NCI-H146 treated with DMSO at 0.1 percent for 48 hours (cell line): ENCODE measurements at regions not wholly inside any gene's neighbourhood (a gene's known extent, or its start where the extent isn't known, plus 50 kb on each side); places are given as distances from the start of the nearest gene placed in this dataset.

Experiments
- DNase-seq: peaks from one replicate; lab custom pipeline; 2025; ENCODE audit not compliant: unreplicated experiment; lab: John Stamatoyannopoulos, UW

DNA sequence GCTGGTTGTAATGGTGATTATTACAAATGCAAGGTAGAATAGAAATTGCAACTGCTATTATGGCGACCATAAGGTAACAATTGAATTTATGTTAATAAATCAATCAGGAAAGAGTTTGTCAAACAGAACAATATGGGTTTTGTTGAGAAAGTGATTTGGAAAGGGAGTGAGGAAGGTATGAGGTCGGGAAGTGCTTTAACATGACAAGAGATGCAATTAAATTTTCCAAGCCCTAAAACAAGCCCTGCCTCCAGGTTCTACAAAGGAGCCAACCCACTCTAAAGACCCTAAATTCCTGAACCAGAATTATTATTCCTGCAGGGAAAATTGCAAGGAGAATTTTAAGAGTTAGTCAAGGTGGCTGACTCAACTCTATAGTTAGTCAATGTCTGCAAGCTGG is 363.7 kb downstream of the BMPER start:
- no peak for DNase-seq

GRCh38 chr7:34275624-34276023 is 370.3 kb downstream of the BMPER start:
- DNase-seq: no peak

DNA sequence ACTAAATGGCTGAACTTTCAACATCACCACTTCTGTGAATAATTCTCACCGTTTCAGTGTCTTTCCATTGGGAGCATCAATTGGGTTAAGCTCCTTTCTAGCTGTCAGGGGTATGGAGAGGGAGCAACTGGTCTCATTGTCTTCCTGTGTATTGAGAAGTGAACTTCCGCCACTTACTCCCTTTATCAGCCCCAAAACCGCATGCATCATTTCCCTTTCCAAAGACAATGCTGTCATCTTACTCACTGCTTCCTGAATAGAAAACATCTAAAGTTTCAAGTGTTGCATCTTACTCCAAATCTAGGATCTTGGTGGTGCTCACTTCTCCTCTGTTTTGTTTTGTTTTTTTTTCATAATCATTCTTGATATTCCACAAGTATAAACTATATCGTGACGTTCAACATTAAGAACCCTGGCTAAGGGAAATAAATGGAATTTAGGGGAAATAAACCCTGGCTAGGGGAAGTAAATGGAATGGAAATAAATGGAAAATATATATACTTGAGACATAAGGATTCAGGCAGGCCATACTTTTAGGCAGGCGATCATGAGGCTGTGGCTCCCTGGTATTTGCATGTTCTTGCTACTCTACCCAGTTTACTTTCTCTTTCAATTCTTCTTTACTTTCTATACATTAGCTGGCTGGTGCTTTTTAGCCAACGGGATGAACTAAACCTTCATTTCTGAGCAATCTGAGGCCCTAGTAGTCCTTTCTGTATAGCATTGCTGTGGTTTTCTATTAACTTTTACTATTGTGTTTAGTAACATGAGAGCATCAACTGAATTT is 371.9 kb downstream of the BMPER start:
- DNase-seq: no peak

- DNase-seq: no peak
Observed at GRCh38 chr7:34277803-34278199, 372.5 kb downstream of the BMPER start.

DNA sequence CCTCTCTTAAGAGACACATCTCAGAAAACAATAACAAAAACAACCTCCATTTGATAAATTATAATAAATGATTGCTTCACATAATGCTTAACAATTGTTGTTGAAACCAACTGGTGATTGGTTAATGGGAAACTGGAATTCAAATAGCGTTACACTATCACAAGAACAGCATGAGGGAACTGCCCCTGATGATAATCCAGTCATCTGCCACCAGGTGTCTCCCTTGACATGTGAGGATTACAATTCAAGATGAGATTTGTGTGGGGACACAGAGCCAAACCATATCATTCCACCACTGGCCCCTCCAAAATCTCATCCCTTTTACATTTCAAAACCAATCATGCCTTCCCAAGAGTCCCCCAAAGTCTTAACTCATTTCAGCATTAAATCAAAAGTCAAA is 375.9 kb downstream of the BMPER start:
- no peak for DNase-seq

DNA sequence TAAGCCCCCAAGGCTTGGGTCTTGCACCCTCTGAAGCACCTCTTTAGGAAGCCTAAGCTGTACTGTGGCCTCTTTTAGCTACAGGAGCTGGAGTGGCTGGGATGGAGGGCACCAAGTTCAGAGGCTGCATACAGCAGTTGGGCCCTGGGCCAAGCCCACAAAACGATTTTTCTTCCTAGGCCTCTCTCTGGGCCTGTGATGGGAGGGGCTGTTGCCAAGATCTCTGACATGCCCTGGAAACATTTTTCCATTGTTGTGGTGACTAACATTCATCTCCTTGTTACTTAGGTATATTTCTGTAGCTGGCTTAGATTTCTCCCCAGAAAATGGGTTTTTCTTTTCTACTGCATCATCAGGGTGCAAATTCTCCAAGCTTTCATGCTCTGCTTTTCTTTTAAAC is 375.7 kb upstream of the NPSR1 start:
- no peak for DNase-seq

DNA sequence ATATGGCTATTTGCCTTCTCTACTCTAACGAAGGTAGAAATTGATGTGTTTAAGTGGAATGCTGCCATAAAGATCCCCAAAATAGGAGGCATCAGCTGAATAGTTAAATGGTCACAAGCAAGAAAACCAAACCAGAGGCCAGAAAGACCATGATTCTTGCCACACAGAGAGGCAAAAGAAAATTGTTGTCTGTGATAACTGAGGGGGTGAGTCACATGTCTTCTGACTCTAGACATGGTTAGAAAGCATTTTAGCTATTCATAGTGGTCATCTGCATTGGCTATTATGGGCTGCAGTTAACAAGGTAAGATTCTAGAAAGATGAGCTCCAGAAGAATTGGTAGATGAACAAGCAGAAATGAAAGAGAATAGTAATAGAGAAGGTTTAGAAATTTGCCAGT is 361.4 kb upstream of the NPSR1 start:
- no peak for DNase-seq

DNA sequence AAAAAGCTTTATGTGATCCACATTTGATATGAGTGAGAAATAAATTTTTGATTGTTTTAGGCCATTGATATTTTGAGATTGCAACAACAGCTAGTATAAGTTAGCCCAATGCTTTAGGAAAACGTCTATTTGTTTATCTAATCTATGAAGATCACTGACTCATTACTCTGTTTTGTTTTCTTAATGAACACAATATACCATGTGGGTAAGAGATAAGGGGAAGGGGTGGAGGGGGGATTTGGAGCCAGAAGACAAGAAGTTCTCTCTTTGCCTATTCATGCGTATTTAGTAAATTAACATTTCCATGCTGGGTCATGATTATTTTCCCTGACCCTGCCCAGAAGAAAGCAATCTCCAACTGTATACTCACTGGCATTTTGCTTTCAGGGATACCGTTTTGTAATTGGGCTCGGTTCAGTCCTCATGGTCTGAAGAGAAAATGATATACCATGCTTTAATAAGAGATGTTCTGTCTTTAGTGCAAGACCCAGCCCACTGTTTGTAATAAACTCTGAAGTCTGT is 359.5 kb upstream of the NPSR1 start:
- DNase-seq: no peak

GRCh38 chr7:34299066-34299465 is 359.0 kb upstream of the NPSR1 start:
- DNase-seq: no peak

- DNase-seq: no peak
Observed at GRCh38 chr7:34307540-34307939, 350.5 kb upstream of the NPSR1 start.

DNA sequence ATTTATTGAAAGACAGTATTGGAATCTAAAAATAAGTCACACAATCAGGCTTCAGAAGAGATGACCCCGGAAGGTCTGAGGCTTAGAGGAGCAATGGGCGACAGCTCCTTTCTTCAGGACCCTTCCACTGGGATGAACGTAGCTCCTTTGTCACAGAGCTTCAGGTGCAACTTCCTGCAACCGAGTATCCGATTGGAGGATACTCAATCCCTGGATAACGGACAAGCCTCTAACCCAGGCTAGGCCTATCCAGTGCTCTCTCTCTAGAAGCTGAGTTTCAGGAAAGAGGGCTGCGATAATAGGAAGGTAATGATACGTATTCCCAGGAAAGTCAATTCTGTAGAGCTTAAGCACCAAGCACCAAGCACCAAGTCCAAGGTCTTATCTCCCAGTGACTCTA is 349.4 kb upstream of the NPSR1 start:
- DNase-seq: no peak

GRCh38 chr7:34309116-34309515 is 348.9 kb upstream of the NPSR1 start:
- DNase-seq: no peak

DNA sequence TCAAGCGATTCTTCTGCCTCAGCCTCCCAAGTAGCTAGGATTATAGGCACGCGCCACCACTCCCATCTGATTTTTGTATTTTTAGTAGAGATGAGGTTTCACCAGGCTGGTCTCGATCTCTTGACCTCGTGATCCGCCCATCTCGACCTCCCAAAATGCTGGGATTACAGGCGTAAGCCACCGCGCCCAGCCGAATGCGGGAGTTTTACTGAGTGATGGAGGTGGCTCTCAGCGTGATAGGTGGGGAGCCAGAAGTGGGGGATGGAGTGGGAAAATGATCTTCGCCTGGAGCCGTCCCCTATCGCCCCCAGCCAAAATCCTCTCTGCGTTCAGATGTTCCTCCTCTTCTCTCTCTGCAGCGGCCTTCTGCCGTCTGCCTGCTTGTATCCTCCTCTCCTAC is 348.4 kb upstream of the NPSR1 start:
- no peak for DNase-seq

GRCh38 chr7:34311591-34311990 is 346.4 kb upstream of the NPSR1 start:
- DNase-seq: no peak

DNA sequence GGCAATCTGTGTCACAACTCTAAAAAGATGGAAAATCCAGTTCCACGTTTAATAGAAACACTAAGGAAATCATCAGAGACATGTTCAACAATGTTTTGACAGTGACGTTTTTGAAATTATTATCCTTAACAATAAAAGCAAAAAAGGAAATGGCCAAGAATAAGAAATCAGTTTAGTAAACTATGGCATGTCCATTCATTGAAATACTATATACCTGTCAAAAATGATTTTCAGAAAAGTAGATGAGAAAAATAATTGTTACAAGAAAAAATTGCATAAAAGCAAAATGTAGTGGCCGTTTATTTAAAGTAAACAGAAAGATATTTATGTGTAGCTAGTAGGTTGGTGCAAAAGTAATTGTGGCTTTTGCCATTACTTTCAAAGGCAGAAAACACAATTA is 345.4 kb upstream of the NPSR1 start:
- no peak for DNase-seq

DNA sequence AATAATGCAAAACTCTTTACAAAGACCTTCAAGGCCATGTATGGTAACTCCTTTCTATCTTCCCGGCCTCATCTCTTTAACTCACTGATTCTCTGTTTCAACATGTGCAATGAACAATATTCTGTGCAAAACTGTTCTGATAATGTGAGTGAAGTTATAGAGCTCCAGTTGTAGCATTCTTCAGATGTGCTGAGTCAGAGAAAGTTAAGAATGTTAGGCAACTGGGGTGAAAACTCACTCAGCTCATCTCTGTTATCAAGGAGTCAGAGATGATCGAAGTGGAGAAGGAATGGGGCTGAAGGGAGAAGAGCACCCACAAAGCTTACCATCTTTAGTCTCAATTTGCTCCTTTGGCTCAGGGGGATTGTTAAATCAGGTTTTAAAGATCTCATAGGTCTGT is 344.7 kb upstream of the NPSR1 start:
- DNase-seq: no peak

GRCh38 chr7:34315032-34315431 is 343.0 kb upstream of the NPSR1 start:
- DNase-seq: no peak

- no peak for DNase-seq
Observed at GRCh38 chr7:34317039-34317438, 341.0 kb upstream of the NPSR1 start.

GRCh38 chr7:34320412-34320811 is 337.6 kb upstream of the NPSR1 start:
- DNase-seq: no peak

DNA sequence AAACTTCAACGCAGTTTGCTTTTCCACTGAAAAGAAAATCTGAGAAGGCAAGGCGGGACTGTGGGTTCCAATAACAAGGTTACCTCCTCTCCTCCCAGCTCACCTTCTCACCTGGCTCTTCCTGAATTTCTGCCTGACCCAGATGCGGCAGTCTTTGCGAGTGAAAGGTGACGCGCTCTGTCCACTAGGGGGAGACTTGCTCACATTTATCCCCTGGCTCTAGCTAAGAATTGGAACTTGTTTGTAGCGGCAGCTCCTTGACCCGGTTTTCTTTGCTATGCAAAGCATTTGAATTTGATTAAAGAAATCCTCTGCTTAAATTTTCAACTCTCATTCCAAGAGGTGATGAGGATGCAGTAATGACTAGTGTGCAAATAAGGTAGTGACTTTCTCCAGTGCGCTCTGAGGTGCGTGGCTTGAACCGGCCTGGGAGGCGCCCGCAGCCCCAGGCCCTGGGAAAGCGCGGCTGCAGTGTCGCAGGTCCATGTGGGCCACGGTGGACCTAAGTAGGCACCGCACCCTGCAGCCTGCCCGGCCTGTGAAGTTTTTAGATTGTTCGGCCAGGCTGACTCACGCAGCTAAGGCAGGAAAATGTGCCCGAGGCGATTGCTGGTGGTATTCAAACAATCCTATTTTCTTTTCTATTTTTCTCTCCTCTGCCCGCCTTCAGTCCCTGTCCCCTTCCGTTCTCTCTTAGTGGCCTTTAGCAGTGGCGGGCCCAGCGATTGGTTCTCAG is 336.9 kb upstream of the NPSR1 start:
- DNase-seq: peak; percentile 10

DNA sequence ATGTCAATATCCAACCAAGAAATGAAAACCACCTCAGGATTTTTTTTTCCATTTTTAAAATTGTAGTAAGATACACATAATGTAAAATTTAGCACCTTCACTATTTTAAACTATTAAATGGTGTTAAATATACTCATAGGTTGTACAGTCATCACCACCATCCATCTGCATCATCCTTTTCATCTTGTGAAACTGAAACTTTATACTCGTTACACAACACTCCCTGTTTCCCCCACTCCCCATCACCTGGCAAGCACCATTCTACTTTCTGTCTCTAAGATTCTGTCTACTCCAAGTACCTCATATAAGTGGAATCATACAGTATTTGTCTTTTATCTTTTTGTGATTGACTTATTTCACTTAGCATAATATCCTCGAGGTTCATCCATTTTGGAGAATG is 335.2 kb upstream of the NPSR1 start:
- DNase-seq: no peak

GRCh38 chr7:34327681-34328080 is 330.3 kb upstream of the NPSR1 start:
- DNase-seq: no peak
